GDM1 (cell line): ENCODE measurements at regions not wholly inside any gene's neighbourhood (a gene's known extent, or its start where the extent isn't known, plus 50 kb on each side); places are given as distances from the start of the nearest gene placed in this dataset.
"Not testable (repeated sequence)": the region's sequence is repeated elsewhere in the genome, so short reads cannot be mapped to it uniquely, and the experiment has no call there.

Experiments
- DNase-seq: peaks from one replicate; lab custom pipeline; 2025; lab: John Stamatoyannopoulos, UW

GRCh38 chr5:116779846-116780245 is 205.2 kb upstream of the SEMA6A start:
- no peak for DNase-seq

- no peak for DNase-seq
These were observed 204.1 kb upstream of the SEMA6A start for GRCh38 chr5:116778651-116779280.

GRCh38 chr5:116778032-116778431 is 203.4 kb upstream of the SEMA6A start:
- DNase-seq = no peak

- no peak for DNase-seq
These were observed 199.3 kb upstream of the SEMA6A start for GRCh38 chr5:116773926-116774325.

GRCh38 chr5:116772806-116773205 is 198.2 kb upstream of the SEMA6A start:
- DNase-seq = no peak

- no peak for DNase-seq
These were observed 197.5 kb upstream of the SEMA6A start for GRCh38 chr5:116772152-116772501.

- no peak for DNase-seq
These were observed 197.0 kb upstream of the SEMA6A start for GRCh38 chr5:116771466-116772151.

GRCh38 chr5:116769953-116770352 is 195.3 kb upstream of the SEMA6A start:
- not testable (repeated sequence) for DNase-seq

- DNase-seq = no peak
These were observed 194.8 kb upstream of the SEMA6A start for GRCh38 chr5:116769470-116769869.

GRCh38 chr5:116766470-116766947 is 191.9 kb upstream of the SEMA6A start:
- DNase-seq = no peak

GRCh38 chr5:116765441-116765840 is 190.8 kb upstream of the SEMA6A start:
- DNase-seq = no peak

GRCh38 chr5:116764941-116765340 is 190.3 kb upstream of the SEMA6A start:
- DNase-seq = no peak

GRCh38 chr5:116763987-116764866 is 189.6 kb upstream of the SEMA6A start:
- DNase-seq = no peak

GRCh38 chr5:116759860-116760640 is 185.4 kb upstream of the SEMA6A start:
- DNase-seq = no peak

- no peak for DNase-seq
These were observed 182.7 kb upstream of the SEMA6A start for GRCh38 chr5:116757326-116757725.

GRCh38 chr5:116756531-116756930 is 181.9 kb upstream of the SEMA6A start:
- no peak for DNase-seq

GRCh38 chr5:116754556-116754955 is 179.9 kb upstream of the SEMA6A start:
- no peak for DNase-seq

GRCh38 chr5:116751684-116752083 is 177.1 kb upstream of the SEMA6A start:
- DNase-seq = no peak

GRCh38 chr5:116750631-116751580 is 176.3 kb upstream of the SEMA6A start:
- DNase-seq = no peak

GRCh38 chr5:116747881-116748280 is 173.3 kb upstream of the SEMA6A start:
- DNase-seq = no peak

- no peak for DNase-seq
These were observed 172.0 kb upstream of the SEMA6A start for GRCh38 chr5:116746668-116747067.
